SK-N-SH treated with all-trans-retinoic acid at 6 μM for 48 hours (cell line): ENCODE measurements at regions not wholly inside any gene's neighbourhood (a gene's known extent, or its start where the extent isn't known, plus 50 kb on each side); places are given as distances from the start of the nearest gene placed in this dataset.

ENCODE experiments used
- ARNTL ChIP-seq: fragments of 450-650 bp; formaldehyde crosslinking; IDR thresholded peaks from 2 replicates; pipeline ENCODE4 v1.5.0; 2020; ENCODE audit warnings: low read depth, mild to moderate bottlenecking, moderate library complexity, borderline replicate concordance
- ESRRG ChIP-seq: fragments of 250-450 bp; sonication (Bioruptor Pico); IDR thresholded peaks from 2 replicates; pipeline ENCODE4 v1.6.1; 2021; ENCODE audit warnings: mild to moderate bottlenecking
- PPARA ChIP-seq: fragments of 250-450 bp; sonication (Bioruptor Pico); IDR thresholded peaks from 2 replicates; pipeline ENCODE4 v1.5.0; 2020; ENCODE audit warnings: mild to moderate bottlenecking, borderline replicate concordance
- RARB ChIP-seq: fragments of 250-450 bp; sonication (Bioruptor Pico); IDR thresholded peaks from 2 replicates; pipeline ENCODE4 v1.8.0; 2021; ENCODE audit warnings: mild to moderate bottlenecking, moderate library complexity
- TCF4 ChIP-seq: fragments of 250-450 bp; sonication (Bioruptor Pico); IDR thresholded peaks from 2 replicates; pipeline ENCODE4 v1.8.0; 2021; ENCODE audit warnings: mild to moderate bottlenecking, moderate library complexity, borderline replicate concordance
- TOX ChIP-seq: fragments of 250-450 bp; sonication (Bioruptor Pico); IDR thresholded peaks from 2 replicates; pipeline ENCODE4 v1.8.0; 2021; ENCODE audit warnings: mild to moderate bottlenecking, moderate library complexity, borderline replicate concordance
- ZC3H10 ChIP-seq: fragments of 250-450 bp; sonication (Bioruptor Pico); IDR thresholded peaks from 2 replicates; pipeline ENCODE4 v1.5.1; 2021; ENCODE audit warnings: mild to moderate bottlenecking, moderate library complexity
- ZFP3 ChIP-seq: fragments of 250-450 bp; sonication (Bioruptor Pico); IDR thresholded peaks from 2 replicates; pipeline ENCODE4 v1.5.0; 2020; ENCODE audit warnings: mild to moderate bottlenecking, moderate library complexity
- ZFP30 ChIP-seq: fragments of 450-650 bp; formaldehyde crosslinking; IDR thresholded peaks from 2 replicates; pipeline ENCODE4 v1.5.0; 2022; ENCODE audit warnings: mild to moderate bottlenecking, moderate library complexity
- ZNF565 ChIP-seq: fragments of 450-650 bp; formaldehyde crosslinking; conservative IDR thresholded peaks from 2 replicates; pipeline ENCODE4 v1.5.0; 2020; ENCODE audit warnings: low read depth, mild to moderate bottlenecking, moderate library complexity
- ZNF70 ChIP-seq: fragments of 450-650 bp; formaldehyde crosslinking; IDR thresholded peaks from 2 replicates; pipeline ENCODE4 v1.5.0; 2020; ENCODE audit warnings: mild to moderate bottlenecking, moderate library complexity
- TF ChIP-seq, protein P1 (sequence below): fragments of 250-450 bp; sonication (Bioruptor Pico); IDR thresholded peaks from 2 replicates; pipeline ENCODE4 v1.8.0; 2020; ENCODE audit warnings: mild to moderate bottlenecking, moderate library complexity, borderline replicate concordance
- TF ChIP-seq, protein P2 (sequence below): fragments of 250-450 bp; sonication (Bioruptor Pico); IDR thresholded peaks from 2 replicates; pipeline ENCODE4 v1.5.1; 2020; ENCODE audit warnings: low read depth, mild to moderate bottlenecking, moderate library complexity

DNA sequence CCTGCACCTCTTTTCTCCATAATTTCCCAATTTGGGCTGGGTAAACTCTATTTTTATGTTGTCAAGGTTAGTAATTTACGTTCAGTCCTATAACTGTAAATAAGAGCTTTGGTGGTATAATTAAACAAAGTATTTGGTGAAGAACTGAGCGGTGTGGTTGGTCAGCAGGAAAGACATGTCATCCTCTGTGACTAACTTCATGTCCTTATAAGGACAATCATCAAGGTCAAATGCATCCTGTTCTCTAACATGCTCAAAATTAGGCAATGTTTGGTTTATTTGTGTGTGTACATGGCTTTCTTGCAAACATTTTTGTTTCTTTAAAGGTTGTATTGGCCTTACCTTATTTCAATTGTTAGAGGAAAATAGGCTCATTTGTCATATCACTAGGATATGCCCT, 121.5 kb upstream of the NABP1 start:
- TF ChIP-seq, protein P1, sequence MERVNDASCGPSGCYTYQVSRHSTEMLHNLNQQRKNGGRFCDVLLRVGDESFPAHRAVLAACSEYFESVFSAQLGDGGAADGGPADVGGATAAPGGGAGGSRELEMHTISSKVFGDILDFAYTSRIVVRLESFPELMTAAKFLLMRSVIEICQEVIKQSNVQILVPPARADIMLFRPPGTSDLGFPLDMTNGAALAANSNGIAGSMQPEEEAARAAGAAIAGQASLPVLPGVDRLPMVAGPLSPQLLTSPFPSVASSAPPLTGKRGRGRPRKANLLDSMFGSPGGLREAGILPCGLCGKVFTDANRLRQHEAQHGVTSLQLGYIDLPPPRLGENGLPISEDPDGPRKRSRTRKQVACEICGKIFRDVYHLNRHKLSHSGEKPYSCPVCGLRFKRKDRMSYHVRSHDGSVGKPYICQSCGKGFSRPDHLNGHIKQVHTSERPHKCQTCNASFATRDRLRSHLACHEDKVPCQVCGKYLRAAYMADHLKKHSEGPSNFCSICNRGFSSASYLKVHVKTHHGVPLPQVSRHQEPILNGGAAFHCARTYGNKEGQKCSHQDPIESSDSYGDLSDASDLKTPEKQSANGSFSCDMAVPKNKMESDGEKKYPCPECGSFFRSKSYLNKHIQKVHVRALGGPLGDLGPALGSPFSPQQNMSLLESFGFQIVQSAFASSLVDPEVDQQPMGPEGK (CRISPR knock-in tag) = no peak
- TF ChIP-seq ZNF565 (no peak), TCF4 (CRISPR knock-in tag) (no peak), RARB (CRISPR knock-in tag) (no peak), ZFP30 (CRISPR knock-in tag) (no peak), ZFP3 (CRISPR knock-in tag) (no peak), ESRRG (CRISPR knock-in tag) (no peak), TOX (CRISPR knock-in tag) (no peak), ARNTL (no peak), ZNF70 (CRISPR knock-in tag) (no peak), ZC3H10 (no peak), PPARA (CRISPR knock-in tag) (no peak)
- TF ChIP-seq, protein P2, sequence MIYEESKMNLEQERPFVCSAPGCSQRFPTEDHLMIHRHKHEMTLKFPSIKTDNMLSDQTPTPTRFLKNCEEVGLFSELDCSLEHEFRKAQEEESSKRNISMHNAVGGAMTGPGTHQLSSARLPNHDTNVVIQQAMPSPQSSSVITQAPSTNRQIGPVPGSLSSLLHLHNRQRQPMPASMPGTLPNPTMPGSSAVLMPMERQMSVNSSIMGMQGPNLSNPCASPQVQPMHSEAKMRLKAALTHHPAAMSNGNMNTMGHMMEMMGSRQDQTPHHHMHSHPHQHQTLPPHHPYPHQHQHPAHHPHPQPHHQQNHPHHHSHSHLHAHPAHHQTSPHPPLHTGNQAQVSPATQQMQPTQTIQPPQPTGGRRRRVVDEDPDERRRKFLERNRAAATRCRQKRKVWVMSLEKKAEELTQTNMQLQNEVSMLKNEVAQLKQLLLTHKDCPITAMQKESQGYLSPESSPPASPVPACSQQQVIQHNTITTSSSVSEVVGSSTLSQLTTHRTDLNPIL (CRISPR knock-in tag) = no peak
